ENCODE measurements at regions not wholly inside any gene's neighbourhood (a gene's known extent, or its start where the extent isn't known, plus 50 kb on each side); places are given as distances from the start of the nearest gene placed in this dataset.

GRCh38 chr7:42770114-42770513 lies 141.8 kb downstream of the C7orf25 start:
- Histone ChIP-seq H3K36me3 (no peaks in the 10 kb centered on the region), H3K4me1 (ENCODE audit: control insufficient read depth in 1 of 2, insufficient read depth in 1 of 2, low read depth in 1 of 2, low read length in 1 of 2) (no peaks in the 10 kb centered on the region)

GRCh38 chr7:42768045-42768444 lies 143.8 kb downstream of the C7orf25 start:
- H3K27me3 ChIP-seq = no peaks in the 10 kb centered on the region
- no peaks in the 10 kb centered on the region for H3K4me1 ChIP-seq (ENCODE audit: control insufficient read depth in 1 of 2, insufficient read depth in 1 of 2, low read depth in 1 of 2, low read length in 1 of 2)
- no peak overlapping the region for H3K4me3 ChIP-seq (ENCODE audit: low read depth in 1 of 2, low read length in 1 of 2)
- no peak for TF ChIP-seq CTCF (IDR thresholded peaks at IDR 0.05)
- H3K9me3 ChIP-seq = no peaks in the 10 kb centered on the region
- H3K27ac ChIP-seq = no peak overlapping the region
- H3K36me3 ChIP-seq = no peaks in the 10 kb centered on the region

More at GRCh38 chr7:42770114-42770513, 141.8 kb downstream of the C7orf25 start:
- no peak for TF ChIP-seq CTCF (IDR thresholded peaks at IDR 0.05)
- Histone ChIP-seq H3K27ac (no peak overlapping the region), H3K27me3 (no peaks in the 10 kb centered on the region), H3K9me3 (no peaks in the 10 kb centered on the region), H3K4me3 (ENCODE audit: low read depth in 1 of 2, low read length in 1 of 2) (no peak overlapping the region)

- Histone ChIP-seq H3K27me3 (no peaks in the 10 kb centered on the region), H3K27ac (no peak overlapping the region), H3K9me3 (no peaks in the 10 kb centered on the region), H3K4me1 (ENCODE audit: control insufficient read depth in 1 of 2, insufficient read depth in 1 of 2, low read depth in 1 of 2, low read length in 1 of 2) (no peaks in the 10 kb centered on the region), H3K4me3 (ENCODE audit: low read depth in 1 of 2, low read length in 1 of 2) (no peak overlapping the region), H3K36me3 (no peaks in the 10 kb centered on the region)
- TF ChIP-seq CTCF (IDR thresholded peaks at IDR 0.05) = no peak
Observed at GRCh38 chr7:42766782-42767423, 145.0 kb downstream of the C7orf25 start.

- Histone ChIP-seq H3K27ac (no peak overlapping the region), H3K36me3 (no peaks in the 10 kb centered on the region), H3K9me3 (no peaks in the 10 kb centered on the region), H3K4me1 (ENCODE audit: control insufficient read depth in 1 of 2, insufficient read depth in 1 of 2, low read depth in 1 of 2, low read length in 1 of 2) (no peaks in the 10 kb centered on the region), H3K27me3 (no peaks in the 10 kb centered on the region), H3K4me3 (ENCODE audit: low read depth in 1 of 2, low read length in 1 of 2) (no peak overlapping the region)
- TF ChIP-seq CTCF (IDR thresholded peaks at IDR 0.05) = no peak
Observed at GRCh38 chr7:42765931-42766330, 145.9 kb downstream of the C7orf25 start.

- H3K9me3 ChIP-seq = no peaks in the 10 kb centered on the region
- no peak overlapping the region for H3K27ac ChIP-seq
- no peaks in the 10 kb centered on the region for H3K36me3 ChIP-seq
- no peaks in the 10 kb centered on the region for H3K27me3 ChIP-seq
- H3K4me1 ChIP-seq (ENCODE audit: control insufficient read depth in 1 of 2, insufficient read depth in 1 of 2, low read depth in 1 of 2, low read length in 1 of 2) = no peaks in the 10 kb centered on the region
- H3K4me3 ChIP-seq (ENCODE audit: low read depth in 1 of 2, low read length in 1 of 2) = no peak overlapping the region
- TF ChIP-seq CTCF (IDR thresholded peaks at IDR 0.05) = no peak
Observed at GRCh38 chr7:42763137-42763551, 148.7 kb downstream of the C7orf25 start.
